Keratinocyte (primary cell): ENCODE measurements at regions not wholly inside any gene's neighbourhood (a gene's known extent, or its start where the extent isn't known, plus 50 kb on each side); places are given as distances from the start of the nearest gene placed in this dataset.

Source experiments
- DNase-seq: peaks from one replicate; pipeline ENCODE4 v3.0.0-alpha.2; 2011; ENCODE audit warnings: low read depth, missing footprints, low spot score
- FAIRE-seq: peaks from 2 replicates; lab custom pipeline; 2011; peaks lifted over from hg19 to GRCh38; lab: Jason Lieb, UNC
- H2AFZ ChIP-seq: 2 replicates; pipeline ENCODE4 v1.6.0; 2012; ENCODE audit warnings: low read length, control low read depth, inconsistent platforms; ENCODE audit not compliant: control insufficient read depth
- H3K27ac ChIP-seq: 2 replicates; pipeline ENCODE4 v1.5.1; 2011; ENCODE audit warnings: low read length; ENCODE audit not compliant: control insufficient read depth, insufficient read depth
- H3K27me3 ChIP-seq: 3 replicates; pipeline ENCODE4 v1.6.0; 2011; ENCODE audit warnings: low read length; ENCODE audit not compliant: control insufficient read depth, insufficient read depth; ENCODE audit errors: extremely low read depth
- H3K36me3 ChIP-seq, 2 experiments: 2 replicates in 1 of 2; 3 replicates in 1 of 2; pipeline ENCODE4 v1.5.1; 2011; ENCODE audit warnings: low read length in 2 of 2, mild to moderate bottlenecking in 1 of 2; ENCODE audit not compliant: control insufficient read depth in 2 of 2, insufficient read depth in 2 of 2; ENCODE audit errors: extremely low read depth in 1 of 2
- H3K4me1 ChIP-seq: 3 replicates; pipeline ENCODE4 v1.5.1; 2011; ENCODE audit warnings: low read length; ENCODE audit not compliant: control insufficient read depth, insufficient read depth; ENCODE audit errors: extremely low read depth
- H3K4me2 ChIP-seq: 3 replicates; pipeline ENCODE4 v1.6.0; 2011; ENCODE audit warnings: low read depth, low read length; ENCODE audit not compliant: control insufficient read depth, insufficient read depth; ENCODE audit errors: extremely low read depth
- H3K4me3 ChIP-seq, 3 experiments: fragments of 200-600 bp in 1 of 3; sonication (generic) in 1 of 3; 2 replicates in 2 of 3; 3 replicates in 1 of 3; pipeline ENCODE4 v1.5.1; 2011 to 2016; ENCODE audit warnings: low read length in 3 of 3, mild to moderate bottlenecking in 3 of 3, control low read depth in 2 of 3, inconsistent platforms in 1 of 3, low read depth in 1 of 3, mixed read lengths in 1 of 3, mixed run types in 1 of 3, moderate library complexity in 1 of 3; ENCODE audit not compliant: control insufficient read depth in 2 of 3, insufficient read depth in 2 of 3; ENCODE audit errors: extremely low read depth in 1 of 3
- H3K79me2 ChIP-seq: 2 replicates; pipeline ENCODE4 v1.6.0; 2012; ENCODE audit warnings: low read length; ENCODE audit not compliant: control insufficient read depth, insufficient read depth
- H3K9ac ChIP-seq: 3 replicates; pipeline ENCODE4 v1.6.0; 2011; ENCODE audit warnings: low read length; ENCODE audit not compliant: control insufficient read depth, insufficient read depth; ENCODE audit errors: extremely low read depth
- H3K9me1 ChIP-seq: 3 replicates; pipeline ENCODE4 v1.6.0; 2011; ENCODE audit warnings: low read length; ENCODE audit not compliant: control insufficient read depth, insufficient read depth; ENCODE audit errors: extremely low read depth
- H3K9me3 ChIP-seq: 2 replicates; pipeline ENCODE4 v1.5.1; 2012; ENCODE audit warnings: low read depth, low read length; ENCODE audit not compliant: control insufficient read depth
- H4K20me1 ChIP-seq: 3 replicates; pipeline ENCODE4 v1.6.0; 2011; ENCODE audit warnings: low read length; ENCODE audit not compliant: control insufficient read depth, insufficient read depth; ENCODE audit errors: extremely low read depth
- CTCF ChIP-seq, 3 experiments: IDR thresholded peaks in 1 of 3; conservative IDR thresholded peaks in 1 of 3; optimal IDR thresholded peaks in 1 of 3; 2 replicates in 2 of 3; 3 replicates in 1 of 3; pipeline versions ENCODE3 to v1.5.1; 2011; ENCODE audit warnings: low read length in 3 of 3, mild to moderate bottlenecking in 3 of 3, moderate library complexity in 2 of 3, control low read depth in 1 of 3, inconsistent platforms in 1 of 3; ENCODE audit not compliant: insufficient read depth in 2 of 3; ENCODE audit errors: extremely low read depth in 1 of 3
- EZH2 ChIP-seq: IDR thresholded peaks from one replicate; pipeline ENCODE4 v1.6.1; 2012; ENCODE audit warnings: inconsistent platforms, mild to moderate bottlenecking, low read length, moderate library complexity
- dilution Hi-C: fragments of 300-500 bp; cut with MboI; formaldehyde crosslinking; loops from one replicate; pipeline ENCODE4 v1.7.0; 2020; ENCODE audit warnings: low sequenced_read_pairs; ENCODE audit not compliant: extremely low pct_ligation_motif_present

- Histone ChIP-seq H3K27me3 (no peaks in the 10 kb centered on the region), H3K4me2 (no peak overlapping the region), H3K27ac (no peak overlapping the region), H3K36me3 (no peaks in the 10 kb centered on the region), H3K9ac (no peak overlapping the region), H4K20me1 (no peaks in the 10 kb centered on the region), H3K4me1 (no peaks in the 10 kb centered on the region), H3K4me3 (no peak overlapping the region), H3K9me3 (no peaks in the 10 kb centered on the region), H2AFZ (peak overlapping the region; percentile 10), H3K9me1 (no peaks in the 10 kb centered on the region), H3K79me2 (no peaks in the 10 kb centered on the region)
- TF ChIP-seq EZH2 (no peak), CTCF (optimal IDR thresholded peaks at IDR 0.05 in 1 of 3, IDR thresholded peaks at IDR 0.05 in 1 of 3, conservative IDR thresholded peaks at IDR 0.05 in 1 of 3; ENCODE audit: extremely low read depth in 1 of 3, insufficient read depth in 2 of 3, low read length in 3 of 3) (no peak)
- dilution Hi-C loops: no loop called here
- DNase-seq (no peak), FAIRE-seq (no peak)
Observed at GRCh38 chr7:19928247-19928646, 154.8 kb upstream of the TMEM196 start.

- no peak for TF ChIP-seq CTCF (optimal IDR thresholded peaks at IDR 0.05 in 1 of 3, IDR thresholded peaks at IDR 0.05 in 1 of 3, conservative IDR thresholded peaks at IDR 0.05 in 1 of 3; ENCODE audit: extremely low read depth in 1 of 3, insufficient read depth in 2 of 3, low read length in 3 of 3)
- TF ChIP-seq EZH2: no peak
- no peak overlapping the region for H3K4me3 ChIP-seq
- H3K9ac ChIP-seq: no peak overlapping the region
- H3K36me3 ChIP-seq: no peaks in the 10 kb centered on the region
- no peak for FAIRE-seq
- no peaks in the 10 kb centered on the region for H3K9me3 ChIP-seq
- no peak for DNase-seq
- H3K79me2 ChIP-seq: no peaks in the 10 kb centered on the region
- H3K4me2 ChIP-seq: no peak overlapping the region
- dilution Hi-C loops: no loop called here
- no peak overlapping the region for H3K27ac ChIP-seq
- peaks cover 29% of the 10 kb centered on the region for H3K4me1 ChIP-seq
- no peaks in the 10 kb centered on the region for H3K27me3 ChIP-seq
- no peak overlapping the region for H2AFZ ChIP-seq
- no peaks in the 10 kb centered on the region for H4K20me1 ChIP-seq
- no peaks in the 10 kb centered on the region for H3K9me1 ChIP-seq
Observed at GRCh38 chr7:19920705-19921104, 147.3 kb upstream of the TMEM196 start.
